SK-N-MC (cell line): ENCODE measurements at regions not wholly inside any gene's neighbourhood (a gene's known extent, or its start where the extent isn't known, plus 50 kb on each side); places are given as distances from the start of the nearest gene placed in this dataset.

Source experiments
- DNase-seq: peaks from one replicate; pipeline ENCODE4 v3.0.0-alpha.2; 2011; ENCODE audit warnings: low read depth, low spot score
- H3K27ac ChIP-seq: fragments of 200-600 bp; sonication (generic); 2 replicates; pipeline ENCODE4 v1.5.1; 2016; ENCODE audit warnings: mixed run types
- H3K36me3 ChIP-seq: fragments of 200-600 bp; sonication (generic); 2 replicates; pipeline ENCODE4 v1.6.1; 2017; ENCODE audit warnings: antibody characterized with exemption, low read length, mixed read lengths; ENCODE audit not compliant: insufficient read depth
- H3K4me3 ChIP-seq: fragments of 200-600 bp; sonication (generic); 2 replicates; pipeline ENCODE4 v1.5.1; 2016
- H3K9ac ChIP-seq: fragments of 200-600 bp; sonication (generic); 2 replicates; pipeline ENCODE4 v1.8.0; 2017; ENCODE audit warnings: mixed run types, mixed read lengths; ENCODE audit not compliant: insufficient read length
- H3K9me3 ChIP-seq: fragments of 200-600 bp; sonication (generic); 2 replicates; pipeline ENCODE4 v1.6.1; 2017; ENCODE audit warnings: low read depth, mild to moderate bottlenecking, antibody characterized with exemption, low read length, moderate library complexity, mixed read lengths
- EZH2 ChIP-seq: fragments of 200-600 bp; sonication (generic); IDR thresholded peaks from one replicate; pipeline ENCODE4 v1.6.1; 2017; ENCODE audit warnings: antibody characterized with exemption
- FOXP2 ChIP-seq: optimal IDR thresholded peaks from 2 replicates; pipeline ENCODE3; 2011; ENCODE audit warnings: mild to moderate bottlenecking, moderate library complexity; ENCODE audit not compliant: insufficient read depth; ENCODE audit errors: extremely low read length, control extremely low read depth
- POLR2AphosphoS5 ChIP-seq: IDR thresholded peaks from 2 replicates; pipeline ENCODE4 v1.6.1; 2012; ENCODE audit warnings: mild to moderate bottlenecking, low read depth, low read length, borderline replicate concordance

DNA sequence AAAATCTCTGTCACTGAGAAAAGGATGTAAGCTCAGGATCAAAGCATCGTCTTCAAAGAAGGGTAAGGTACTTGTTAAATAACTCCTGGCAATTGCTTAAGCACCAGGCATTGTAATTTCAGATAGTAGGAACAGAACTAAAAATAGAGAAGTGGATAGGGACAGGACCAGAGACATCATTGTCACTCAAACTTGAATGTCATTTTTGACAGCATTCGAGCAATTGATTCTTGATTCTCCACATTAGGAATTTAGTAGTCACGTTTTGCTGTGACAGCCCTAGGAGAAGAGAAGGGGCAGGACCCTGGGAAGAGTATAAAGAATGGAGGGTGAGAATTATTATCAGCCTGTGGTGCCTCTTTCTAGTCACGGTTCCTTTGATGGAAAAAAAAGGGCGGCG lies 50.1 kb upstream of the BACH2 start:
- Histone ChIP-seq H3K9me3 (no peaks in the 10 kb centered on the region), H3K9ac (no peak overlapping the region), H3K4me3 (no peak overlapping the region), H3K27ac (no peak overlapping the region), H3K36me3 (no peaks in the 10 kb centered on the region)
- DNase-seq, result no peak
- TF ChIP-seq EZH2, result no peak
- no peak for TF ChIP-seq FOXP2
- no peak for TF ChIP-seq POLR2AphosphoS5
